CD4-positive, CD25-positive, alpha-beta regulatory T cell (primary cell): ENCODE measurements at regions not wholly inside any gene's neighbourhood (a gene's known extent, or its start where the extent isn't known, plus 50 kb on each side); places are given as distances from the start of the nearest gene placed in this dataset.

Experiments
- ATAC-seq, 2 donors: fragments of 150-1000 bp; cut with Tn5 transposase; one replicate each; pipeline ENCODE4 v1.10.0; 2021; ENCODE audit warnings: low read depth in 2 of 2, moderate number of reproducible peaks in 2 of 2, moderate library complexity in 1 of 2
- DNase-seq, 3 donors: peaks; one replicate each; pipeline versions ENCODE4 v3.0.0 to v3.0.0-alpha.2; 2012 to 2022; ENCODE audit warnings: mixed read lengths in 1 of 3
- H3K27ac ChIP-seq: one replicate; pipeline ENCODE4 v1.7.0; 2013; ENCODE audit warnings: mild to moderate bottlenecking, low read length; ENCODE audit not compliant: insufficient read depth, poor library complexity, severe bottlenecking
- H3K27me3 ChIP-seq: one replicate; pipeline ENCODE4 v1.7.0; 2013; ENCODE audit warnings: low read length; ENCODE audit not compliant: control insufficient read depth, insufficient read depth
- H3K36me3 ChIP-seq: one replicate; pipeline ENCODE4 v1.7.0; 2013; ENCODE audit warnings: mild to moderate bottlenecking, low read length, moderate library complexity; ENCODE audit not compliant: control insufficient read depth, insufficient read depth
- H3K4me1 ChIP-seq: 2 replicates; pipeline ENCODE4 v1.7.0; 2013; ENCODE audit warnings: mild to moderate bottlenecking, low read length; ENCODE audit not compliant: insufficient read depth, control insufficient read depth, poor library complexity, severe bottlenecking
- H3K4me3 ChIP-seq: one replicate; pipeline ENCODE4 v1.7.0; 2013; ENCODE audit warnings: low read depth, mild to moderate bottlenecking, low read length, moderate library complexity
- H3K9me3 ChIP-seq, 2 experiments: 1 replicate in 1 of 2; 2 replicates in 1 of 2; pipeline ENCODE4 v1.7.0; 2013; ENCODE audit warnings: low read length in 2 of 2, mild to moderate bottlenecking in 1 of 2, moderate library complexity in 1 of 2; ENCODE audit not compliant: control insufficient read depth in 2 of 2
- H3K27ac Mint-ChIP-seq, 3 donors: one replicate each; pipeline ENCODE4 v1.8.0; 2020 to 2022; ENCODE audit warnings: mild to moderate bottlenecking in 3 of 3, mixed read lengths in 3 of 3, moderate library complexity in 2 of 3
- H3K27me3 Mint-ChIP-seq: one replicate; pipeline ENCODE4 v1.8.0; 2022; ENCODE audit warnings: mild to moderate bottlenecking, mixed read lengths
- H3K36me3 Mint-ChIP-seq: one replicate; pipeline ENCODE4 v1.8.0; 2020; ENCODE audit warnings: mixed read lengths
- H3K4me1 Mint-ChIP-seq, 4 donors: one replicate each; pipeline ENCODE4 v1.8.0; 2020 to 2022; ENCODE audit warnings: mixed read lengths in 4 of 4, mild to moderate bottlenecking in 1 of 4
- H3K4me3 Mint-ChIP-seq, 4 donors: one replicate each; pipeline ENCODE4 v1.8.0; 2020 to 2022; ENCODE audit warnings: mild to moderate bottlenecking in 4 of 4, mixed read lengths in 4 of 4, moderate library complexity in 3 of 4
- H3K9me3 Mint-ChIP-seq, 7 donors: one replicate each; pipeline ENCODE4 v1.8.0; 2020 to 2022; ENCODE audit warnings: mixed read lengths in 7 of 7, mild to moderate bottlenecking in 3 of 7, moderate library complexity in 2 of 7

DNA sequence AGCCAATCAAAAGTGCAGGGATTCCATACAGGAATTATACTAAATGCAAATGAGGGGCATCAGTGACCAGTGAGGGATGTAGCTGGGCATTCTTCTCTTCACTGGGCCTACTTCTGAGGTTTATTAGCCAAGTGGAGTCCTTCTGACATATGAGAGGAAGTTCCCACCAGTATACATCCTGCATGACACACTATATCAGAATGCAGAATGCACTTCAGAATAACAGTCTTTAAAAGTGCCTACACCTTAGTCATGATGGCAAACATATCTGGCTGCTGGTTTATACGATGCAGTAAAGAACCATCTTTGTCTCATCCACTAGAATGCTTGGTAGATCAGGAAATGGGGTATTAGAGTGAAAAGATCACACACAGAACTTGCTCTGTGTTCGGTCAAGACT, 180.3 kb upstream of the PPARGC1A start:
- Histone ChIP-seq H3K27ac (no peak overlapping the region), H3K27me3 (no peaks in the 10 kb centered on the region), H3K9me3 (no peaks in the 10 kb centered on the region), H3K4me3 (no peak overlapping the region), H3K4me1 (no peaks in the 10 kb centered on the region), H3K36me3 (no peaks in the 10 kb centered on the region)
- ATAC-seq: no peak
- H3K4me3 Mint-ChIP-seq: no peak overlapping the region
- no peaks in the 10 kb centered on the region for H3K36me3 Mint-ChIP-seq
- no peaks in the 10 kb centered on the region for H3K27me3 Mint-ChIP-seq
- peaks cover 0 to 6% (median 0%) of the 10 kb centered on the region in 7 donors for H3K9me3 Mint-ChIP-seq
- DNase-seq: no peak
- H3K4me1 Mint-ChIP-seq: no peaks in the 10 kb centered on the region
- no peak overlapping the region for H3K27ac Mint-ChIP-seq

DNA sequence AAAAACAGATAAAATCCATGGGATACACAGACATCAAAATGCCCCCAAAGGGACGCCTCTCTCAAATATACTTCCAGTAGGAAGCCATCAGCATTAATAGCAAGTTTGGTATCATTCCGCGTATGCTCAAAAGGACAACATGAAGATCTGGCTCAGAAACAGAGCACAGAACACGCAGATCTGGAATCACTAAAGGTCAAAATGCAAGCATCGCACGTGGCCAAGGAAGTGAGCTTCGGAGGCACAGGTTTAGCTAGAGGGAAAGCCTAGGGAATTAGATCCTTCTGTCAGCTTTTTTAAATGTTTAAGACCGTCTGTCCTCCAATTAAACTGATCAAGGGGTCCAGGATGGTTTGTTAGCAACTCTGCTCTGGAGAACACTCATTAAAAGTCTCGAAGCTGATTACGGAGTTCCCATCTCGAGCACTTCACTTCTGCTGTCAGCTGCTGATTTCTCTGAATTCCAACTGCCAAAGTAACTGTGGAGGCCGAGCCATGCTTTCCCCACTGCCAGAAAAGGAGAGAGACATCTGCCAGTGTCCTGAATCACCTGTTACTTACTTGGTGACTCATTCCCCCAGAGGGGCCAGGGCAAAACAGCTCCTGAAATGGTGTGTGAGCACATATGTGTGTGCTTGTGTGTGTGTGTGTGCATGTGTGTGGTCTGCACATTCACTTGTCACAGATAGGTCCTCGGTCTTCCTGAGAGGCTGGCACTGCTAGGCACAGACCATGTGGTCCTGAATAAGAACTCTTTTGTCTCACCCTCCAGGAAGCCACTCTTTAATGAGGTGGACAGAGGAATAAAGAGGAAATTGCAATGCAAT, 177.7 kb upstream of the PPARGC1A start:
- no peaks in the 10 kb centered on the region for H3K27me3 ChIP-seq
- DNase-seq (no peak), ATAC-seq (no peak)
- no peak overlapping the region for H3K27ac ChIP-seq
- no peaks in the 10 kb centered on the region for H3K4me1 ChIP-seq
- no peaks in the 10 kb centered on the region for H3K27me3 Mint-ChIP-seq
- H3K9me3 ChIP-seq: no peaks in the 10 kb centered on the region
- no peaks in the 10 kb centered on the region for H3K36me3 Mint-ChIP-seq
- no peak overlapping the region for H3K27ac Mint-ChIP-seq
- no peak overlapping the region for H3K4me3 ChIP-seq
- H3K4me1 Mint-ChIP-seq: no peaks in the 10 kb centered on the region
- no peaks in the 10 kb centered on the region for H3K36me3 ChIP-seq
- H3K4me3 Mint-ChIP-seq: no peak overlapping the region
- peaks cover 0 to 6% (median 0%) of the 10 kb centered on the region in 7 donors for H3K9me3 Mint-ChIP-seq

DNA sequence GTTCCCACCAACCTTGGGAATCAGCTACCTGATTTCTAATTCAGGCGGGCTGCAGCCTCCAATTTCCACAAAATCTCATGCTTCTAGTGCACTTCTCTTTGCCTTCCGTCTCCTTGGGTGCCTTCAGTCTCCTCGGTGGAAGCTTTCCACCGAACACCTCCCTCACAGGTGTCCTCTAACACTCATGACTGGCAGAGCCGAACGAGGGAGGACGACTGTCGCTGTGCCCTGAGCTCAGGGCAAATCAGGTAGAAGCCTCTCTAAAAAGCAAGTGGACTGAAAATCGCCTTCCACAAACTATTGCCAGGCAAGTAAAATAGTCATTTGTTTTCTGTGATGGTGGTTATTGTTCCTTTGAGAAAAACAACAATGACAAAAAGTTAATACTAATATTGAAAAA, 176.1 kb upstream of the PPARGC1A start:
- ATAC-seq (no peak), DNase-seq (no peak)
- Mint-ChIP-seq H3K36me3 (no peaks in the 10 kb centered on the region), H3K4me1 (no peaks in the 10 kb centered on the region), H3K4me3 (no peak overlapping the region), H3K27ac (no peak overlapping the region), H3K9me3 (peaks cover 0 to 6% (median 0%) of the 10 kb centered on the region in 7 donors), H3K27me3 (no peaks in the 10 kb centered on the region)
- Histone ChIP-seq H3K27me3 (no peaks in the 10 kb centered on the region), H3K4me3 (no peak overlapping the region), H3K4me1 (no peaks in the 10 kb centered on the region), H3K9me3 (no peaks in the 10 kb centered on the region), H3K27ac (no peak overlapping the region), H3K36me3 (no peaks in the 10 kb centered on the region)

DNA sequence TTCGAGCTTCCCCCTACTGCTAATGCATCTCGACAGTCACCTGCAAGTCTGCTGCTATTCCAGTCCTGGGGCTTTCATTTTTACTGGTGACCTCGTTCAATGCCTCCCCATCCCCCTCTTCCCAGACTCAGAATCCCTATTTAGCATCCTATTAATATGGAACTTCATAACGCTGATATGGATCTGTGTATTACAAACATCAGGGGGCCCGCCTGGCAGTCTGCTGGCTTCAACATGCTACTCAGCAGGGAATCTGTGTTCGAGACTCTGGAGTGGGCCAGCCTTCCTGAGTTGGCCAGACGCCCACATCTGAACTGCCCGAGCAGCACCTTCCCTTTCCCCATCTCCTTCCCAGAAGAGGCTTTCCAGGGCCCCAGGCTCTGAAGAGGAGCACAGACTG, 173.9 kb upstream of the PPARGC1A start:
- Mint-ChIP-seq H3K27me3 (no peaks in the 10 kb centered on the region), H3K36me3 (no peaks in the 10 kb centered on the region), H3K9me3 (peaks cover 0 to 1% (median 0%) of the 10 kb centered on the region in 7 donors), H3K27ac (no peak overlapping the region), H3K4me3 (no peak overlapping the region), H3K4me1 (no peaks in the 10 kb centered on the region)
- no peak overlapping the region for H3K27ac ChIP-seq
- H3K27me3 ChIP-seq: no peaks in the 10 kb centered on the region
- H3K4me3 ChIP-seq: no peak overlapping the region
- H3K4me1 ChIP-seq: no peaks in the 10 kb centered on the region
- no peaks in the 10 kb centered on the region for H3K36me3 ChIP-seq
- no peaks in the 10 kb centered on the region for H3K9me3 ChIP-seq
- DNase-seq: no peak
- ATAC-seq: no peak

DNA sequence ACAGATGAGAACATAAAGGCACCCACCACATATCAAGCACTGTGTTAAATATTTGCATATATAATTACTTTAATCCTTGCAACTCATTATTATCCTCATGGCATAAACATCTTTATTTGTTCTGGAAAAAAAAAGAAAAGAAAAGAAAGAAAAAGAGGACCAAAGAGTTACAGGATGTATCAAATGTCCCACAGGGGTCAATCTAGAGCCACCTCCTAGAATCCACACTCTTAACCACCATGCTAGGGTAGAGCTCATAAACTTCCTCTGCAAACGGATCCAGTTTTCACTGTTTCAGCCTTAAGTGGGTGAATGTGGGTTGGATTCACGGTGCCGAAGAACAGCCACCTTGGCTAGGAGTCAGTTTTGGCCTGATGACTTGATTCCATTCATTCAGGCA, 171.1 kb upstream of the PPARGC1A start:
- ATAC-seq (no peak), DNase-seq (no peak)
- H3K4me3 ChIP-seq: no peak overlapping the region
- no peaks in the 10 kb centered on the region for H3K4me1 ChIP-seq
- no peak overlapping the region for H3K27ac ChIP-seq
- H3K36me3 ChIP-seq: no peaks in the 10 kb centered on the region
- H3K9me3 ChIP-seq: no peaks in the 10 kb centered on the region
- no peaks in the 10 kb centered on the region for H3K27me3 ChIP-seq
- Mint-ChIP-seq H3K4me3 (no peak overlapping the region), H3K27ac (no peak overlapping the region), H3K9me3 (peaks cover 0 to 3% (median 0%) of the 10 kb centered on the region in 7 donors), H3K4me1 (no peaks in the 10 kb centered on the region), H3K27me3 (no peaks in the 10 kb centered on the region), H3K36me3 (no peaks in the 10 kb centered on the region)

DNA sequence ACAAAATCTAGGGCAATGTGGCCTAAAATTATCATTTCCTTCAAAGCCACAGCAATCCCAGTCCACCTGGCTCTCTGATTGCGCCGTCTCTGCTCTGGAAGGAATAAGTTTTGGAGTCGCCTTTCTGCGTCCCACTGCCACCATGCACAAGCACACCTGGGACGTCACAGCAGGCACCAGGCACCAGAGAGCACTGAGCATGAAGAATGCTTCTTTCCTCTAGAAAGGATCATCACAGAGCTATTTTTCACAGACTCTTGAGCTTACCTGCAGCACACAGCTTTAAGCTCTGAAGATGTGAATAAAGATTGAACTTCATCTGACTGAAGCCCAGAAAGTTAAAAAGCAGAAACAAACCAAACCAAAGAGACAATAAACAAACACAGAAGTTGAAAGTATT, 170.0 kb upstream of the PPARGC1A start:
- no peak for ATAC-seq
- no peak for DNase-seq
- peaks cover 0 to 3% (median 0%) of the 10 kb centered on the region in 7 donors for H3K9me3 Mint-ChIP-seq
- H3K4me1 ChIP-seq: no peaks in the 10 kb centered on the region
- no peaks in the 10 kb centered on the region for H3K9me3 ChIP-seq
- H3K36me3 ChIP-seq: no peaks in the 10 kb centered on the region
- no peak overlapping the region for H3K27ac Mint-ChIP-seq
- H3K4me3 Mint-ChIP-seq: no peak overlapping the region
- H3K27ac ChIP-seq: no peak overlapping the region
- no peaks in the 10 kb centered on the region for H3K27me3 Mint-ChIP-seq
- H3K27me3 ChIP-seq: no peaks in the 10 kb centered on the region
- no peaks in the 10 kb centered on the region for H3K4me1 Mint-ChIP-seq
- no peaks in the 10 kb centered on the region for H3K36me3 Mint-ChIP-seq
- no peak overlapping the region for H3K4me3 ChIP-seq

DNA sequence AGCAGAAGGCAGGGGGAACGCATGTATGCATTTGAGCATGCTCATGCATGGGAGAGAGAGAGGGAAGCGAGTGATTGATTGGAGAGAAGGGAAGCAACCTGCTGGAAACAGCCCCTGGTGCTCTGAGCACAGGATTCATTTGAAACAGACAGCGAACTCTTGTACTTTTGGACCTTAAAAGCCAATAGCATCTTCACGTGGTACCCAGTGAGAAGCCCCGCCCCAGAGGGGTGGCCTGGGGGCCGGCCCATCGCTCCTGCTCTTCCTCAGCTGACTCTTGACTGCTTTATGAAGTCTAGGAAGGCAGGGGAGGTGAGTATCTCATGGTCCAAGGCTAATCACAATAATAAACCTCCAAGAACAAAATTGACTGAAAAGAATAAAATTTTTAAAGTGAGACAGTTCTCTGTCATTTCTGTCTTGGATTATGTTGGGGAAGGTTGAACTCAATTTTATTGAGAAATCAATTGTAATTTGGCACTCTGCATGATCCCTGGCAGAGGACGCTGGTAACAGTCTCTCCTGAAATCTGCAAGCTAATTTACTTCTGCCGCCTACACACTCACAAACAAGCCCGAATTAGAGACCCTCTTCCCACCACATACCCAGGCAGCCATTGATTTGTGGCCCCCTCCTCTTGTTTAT, 168.2 kb upstream of the PPARGC1A start:
- H3K4me1 ChIP-seq: no peaks in the 10 kb centered on the region
- no peaks in the 10 kb centered on the region for H3K4me1 Mint-ChIP-seq
- H3K27me3 ChIP-seq: no peaks in the 10 kb centered on the region
- DNase-seq: no peak
- peaks cover 0 to 6% (median 0%) of the 10 kb centered on the region in 7 donors for H3K9me3 Mint-ChIP-seq
- no peaks in the 10 kb centered on the region for H3K36me3 ChIP-seq
- peaks cover 5% of the 10 kb centered on the region for H3K27me3 Mint-ChIP-seq
- H3K9me3 ChIP-seq: no peaks in the 10 kb centered on the region
- no peak overlapping the region for H3K27ac ChIP-seq
- no peak overlapping the region for H3K4me3 Mint-ChIP-seq
- H3K36me3 Mint-ChIP-seq: no peaks in the 10 kb centered on the region
- H3K27ac Mint-ChIP-seq: no peak overlapping the region
- H3K4me3 ChIP-seq: no peak overlapping the region
- no peak for ATAC-seq

DNA sequence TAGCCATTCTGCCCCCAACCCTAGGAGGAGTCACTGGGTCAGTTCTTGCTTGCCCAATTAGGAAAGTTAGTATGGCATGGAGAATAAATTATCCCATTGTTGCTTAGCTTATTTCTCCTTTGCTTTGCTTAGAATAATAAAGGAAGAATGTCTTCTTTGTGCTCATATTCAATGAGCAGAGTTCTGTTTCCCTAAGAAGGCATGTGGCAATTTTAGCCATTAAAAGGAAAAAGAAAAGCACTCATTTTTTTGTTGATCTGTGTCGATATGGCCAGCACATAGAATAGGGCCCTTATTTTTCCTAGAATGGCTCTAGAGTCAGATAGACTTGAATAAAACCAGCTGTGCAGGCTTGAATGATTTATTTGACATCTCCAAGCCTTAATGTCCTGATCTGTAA, 166.4 kb upstream of the PPARGC1A start:
- no peak overlapping the region for H3K27ac Mint-ChIP-seq
- Histone ChIP-seq H3K4me3 (no peak overlapping the region), H3K27ac (no peak overlapping the region), H3K4me1 (no peaks in the 10 kb centered on the region), H3K27me3 (no peaks in the 10 kb centered on the region), H3K9me3 (no peaks in the 10 kb centered on the region), H3K36me3 (no peaks in the 10 kb centered on the region)
- no peak overlapping the region for H3K4me3 Mint-ChIP-seq
- ATAC-seq (no peak), DNase-seq (no peak)
- no peaks in the 10 kb centered on the region for H3K36me3 Mint-ChIP-seq
- peaks cover 5% of the 10 kb centered on the region for H3K27me3 Mint-ChIP-seq
- H3K9me3 Mint-ChIP-seq: peaks cover 0 to 6% (median 2%) of the 10 kb centered on the region in 7 donors
- H3K4me1 Mint-ChIP-seq: no peaks in the 10 kb centered on the region
